ENCODE measurements at regions not wholly inside any gene's neighbourhood (a gene's known extent, or its start where the extent isn't known, plus 50 kb on each side); places are given as distances from the start of the nearest gene placed in this dataset.

GRCh38 chr11:70510571-70510970, 112.2 kb downstream of the CTTN start:
- TF ChIP-seq CTCF (IDR thresholded peaks at IDR 0.05) (no peak), POLR2A (IDR thresholded peaks at IDR 0.05) (no peak)

Data from thyroid gland (tissue), 4 donors.